SH-SY5Y (cell line): ENCODE measurements at regions not wholly inside any gene's neighbourhood (a gene's known extent, or its start where the extent isn't known, plus 50 kb on each side); places are given as distances from the start of the nearest gene placed in this dataset.

ENCODE experiments used
- GATA2 ChIP-seq: IDR thresholded peaks from 2 replicates; pipeline ENCODE4 v1.6.1; 2011; ENCODE audit warnings: mild to moderate bottlenecking, low read depth, low read length
- GATA3 ChIP-seq: IDR thresholded peaks from 2 replicates; pipeline ENCODE4 v1.6.1; 2011; ENCODE audit warnings: low read depth, mild to moderate bottlenecking, low read length, moderate library complexity

- TF ChIP-seq GATA2 (no peak), GATA3 (no peak)
Measured at GRCh38 chr1:239676522-239677273, 290.3 kb downstream of the CHRM3 start.
